ENCODE measurements at regions not wholly inside any gene's neighbourhood (a gene's known extent, or its start where the extent isn't known, plus 50 kb on each side); places are given as distances from the start of the nearest gene placed in this dataset.

DNA sequence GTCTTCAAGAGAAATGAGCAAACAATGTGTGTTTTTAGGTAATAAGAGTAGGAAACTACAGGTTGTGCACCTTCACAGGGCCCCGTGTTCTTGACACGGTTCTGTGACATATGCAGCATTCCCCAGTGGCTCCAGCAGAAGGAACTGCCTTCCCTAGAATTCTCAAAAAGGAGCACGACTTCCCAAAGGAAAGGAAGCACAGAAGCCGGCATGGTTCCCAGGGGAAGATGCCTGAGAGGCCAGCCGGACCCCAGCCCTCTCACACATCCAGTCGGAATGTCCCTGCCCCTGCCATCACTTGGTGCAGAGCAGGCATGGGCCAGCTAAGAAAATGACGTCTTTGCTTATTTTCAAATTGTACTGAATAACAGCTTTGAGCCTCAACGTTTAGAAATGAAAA, 187.3 kb upstream of the NSMCE3 start:
- TF ChIP-seq EZH2 (IDR thresholded peaks at IDR 0.05; ENCODE audit: low read length), result no peak
- TF ChIP-seq, protein P1, sequence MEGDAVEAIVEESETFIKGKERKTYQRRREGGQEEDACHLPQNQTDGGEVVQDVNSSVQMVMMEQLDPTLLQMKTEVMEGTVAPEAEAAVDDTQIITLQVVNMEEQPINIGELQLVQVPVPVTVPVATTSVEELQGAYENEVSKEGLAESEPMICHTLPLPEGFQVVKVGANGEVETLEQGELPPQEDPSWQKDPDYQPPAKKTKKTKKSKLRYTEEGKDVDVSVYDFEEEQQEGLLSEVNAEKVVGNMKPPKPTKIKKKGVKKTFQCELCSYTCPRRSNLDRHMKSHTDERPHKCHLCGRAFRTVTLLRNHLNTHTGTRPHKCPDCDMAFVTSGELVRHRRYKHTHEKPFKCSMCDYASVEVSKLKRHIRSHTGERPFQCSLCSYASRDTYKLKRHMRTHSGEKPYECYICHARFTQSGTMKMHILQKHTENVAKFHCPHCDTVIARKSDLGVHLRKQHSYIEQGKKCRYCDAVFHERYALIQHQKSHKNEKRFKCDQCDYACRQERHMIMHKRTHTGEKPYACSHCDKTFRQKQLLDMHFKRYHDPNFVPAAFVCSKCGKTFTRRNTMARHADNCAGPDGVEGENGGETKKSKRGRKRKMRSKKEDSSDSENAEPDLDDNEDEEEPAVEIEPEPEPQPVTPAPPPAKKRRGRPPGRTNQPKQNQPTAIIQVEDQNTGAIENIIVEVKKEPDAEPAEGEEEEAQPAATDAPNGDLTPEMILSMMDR (optimal IDR thresholded peaks at IDR 0.05 in 1 of 3, IDR thresholded peaks at IDR 0.05 in 1 of 3, conservative IDR thresholded peaks at IDR 0.05 in 1 of 3; ENCODE audit: extremely low read depth in 1 of 3, insufficient read depth in 2 of 3, low read length in 3 of 3), result no peak
